Osteocyte (in vitro differentiated cells): ENCODE measurements at regions not wholly inside any gene's neighbourhood (a gene's known extent, or its start where the extent isn't known, plus 50 kb on each side); places are given as distances from the start of the nearest gene placed in this dataset.

ENCODE experiments used
- DNase-seq: peaks from one replicate; pipeline ENCODE4 v3.0.0; 2021; ENCODE audit warnings: mixed read lengths; ENCODE audit not compliant: unreplicated experiment; ENCODE audit errors: extremely low spot score
- H3K27ac Mint-ChIP-seq: one replicate; pipeline ENCODE4 v1.8.0; 2021; ENCODE audit warnings: mild to moderate bottlenecking, mixed read lengths; ENCODE audit not compliant: unreplicated experiment
- H3K27me3 Mint-ChIP-seq: one replicate; pipeline ENCODE4 v1.8.0; 2021; ENCODE audit warnings: mixed read lengths; ENCODE audit not compliant: unreplicated experiment
- H3K36me3 Mint-ChIP-seq: one replicate; pipeline ENCODE4 v1.8.0; 2021; ENCODE audit warnings: mixed read lengths; ENCODE audit not compliant: unreplicated experiment
- H3K4me1 Mint-ChIP-seq: one replicate; pipeline ENCODE4 v1.8.0; 2021; ENCODE audit warnings: mixed read lengths; ENCODE audit not compliant: unreplicated experiment
- H3K4me3 Mint-ChIP-seq: one replicate; pipeline ENCODE4 v1.8.0; 2021; ENCODE audit warnings: mild to moderate bottlenecking, moderate library complexity, mixed read lengths; ENCODE audit not compliant: unreplicated experiment
- H3K9me3 Mint-ChIP-seq: one replicate; pipeline ENCODE4 v1.8.0; 2021; ENCODE audit warnings: mixed read lengths; ENCODE audit not compliant: unreplicated experiment
- CTCF ChIP-seq: fragments of 200-600 bp; sonication (generic); IDR thresholded peaks from 2 replicates; pipeline ENCODE4 v1.5.0; 2021; ENCODE audit warnings: antibody characterized with exemption, mild to moderate bottlenecking, moderate library complexity

GRCh38 chr15:89421219-89421618 lies 75.2 kb downstream of the RHCG start:
- Mint-ChIP-seq H3K9me3 (no peaks in the 10 kb centered on the region), H3K36me3 (no peaks in the 10 kb centered on the region), H3K4me3 (no peak overlapping the region), H3K27me3 (peaks cover 53% of the 10 kb centered on the region), H3K4me1 (no peaks in the 10 kb centered on the region), H3K27ac (no peak overlapping the region)
- TF ChIP-seq CTCF = no peak
- no peak for DNase-seq

- peaks cover 62% of the 10 kb centered on the region for H3K27me3 Mint-ChIP-seq
- no peaks in the 10 kb centered on the region for H3K4me1 Mint-ChIP-seq
- DNase-seq = no peak
- no peaks in the 10 kb centered on the region for H3K36me3 Mint-ChIP-seq
- TF ChIP-seq CTCF = no peak
- H3K27ac Mint-ChIP-seq = no peak overlapping the region
- H3K9me3 Mint-ChIP-seq = no peaks in the 10 kb centered on the region
- H3K4me3 Mint-ChIP-seq = no peak overlapping the region
Measured at GRCh38 chr15:89419370-89419984, 76.9 kb downstream of the RHCG start.

GRCh38 chr15:89417206-89417725 lies 79.1 kb downstream of the RHCG start:
- no peak for DNase-seq

GRCh38 chr15:89416339-89417183 lies 79.8 kb downstream of the RHCG start:
- H3K27me3 Mint-ChIP-seq = peaks cover 79% of the 10 kb centered on the region
- H3K4me3 Mint-ChIP-seq = no peak overlapping the region
- peak; percentile 67 for TF ChIP-seq CTCF
- DNase-seq = no peak
- H3K27ac Mint-ChIP-seq = no peak overlapping the region
- no peaks in the 10 kb centered on the region for H3K9me3 Mint-ChIP-seq
- H3K4me1 Mint-ChIP-seq = no peaks in the 10 kb centered on the region
- no peaks in the 10 kb centered on the region for H3K36me3 Mint-ChIP-seq

More at GRCh38 chr15:89417206-89417725, 79.1 kb downstream of the RHCG start:
- Mint-ChIP-seq H3K9me3 (no peaks in the 10 kb centered on the region), H3K27ac (no peak overlapping the region), H3K36me3 (no peaks in the 10 kb centered on the region), H3K4me1 (no peaks in the 10 kb centered on the region), H3K4me3 (no peak overlapping the region), H3K27me3 (peaks cover 77% of the 10 kb centered on the region)
- TF ChIP-seq CTCF = no peak

GRCh38 chr15:89414571-89414970 lies 79.9 kb upstream of the POLG start:
- Mint-ChIP-seq H3K27me3 (peaks cover 87% of the 10 kb centered on the region), H3K9me3 (no peaks in the 10 kb centered on the region), H3K27ac (no peak overlapping the region), H3K36me3 (no peaks in the 10 kb centered on the region), H3K4me1 (no peaks in the 10 kb centered on the region), H3K4me3 (no peak overlapping the region)
- no peak for DNase-seq
- TF ChIP-seq CTCF = no peak
